Anterior cingulate cortex (tissue), 58 donors: ENCODE measurements at regions not wholly inside any gene's neighbourhood (a gene's known extent, or its start where the extent isn't known, plus 50 kb on each side); places are given as distances from the start of the nearest gene placed in this dataset.

Source experiments
- DNase-seq, 58 donors: peaks; one replicate each; lab custom pipeline; 2025; lab: John Stamatoyannopoulos, UW

DNA sequence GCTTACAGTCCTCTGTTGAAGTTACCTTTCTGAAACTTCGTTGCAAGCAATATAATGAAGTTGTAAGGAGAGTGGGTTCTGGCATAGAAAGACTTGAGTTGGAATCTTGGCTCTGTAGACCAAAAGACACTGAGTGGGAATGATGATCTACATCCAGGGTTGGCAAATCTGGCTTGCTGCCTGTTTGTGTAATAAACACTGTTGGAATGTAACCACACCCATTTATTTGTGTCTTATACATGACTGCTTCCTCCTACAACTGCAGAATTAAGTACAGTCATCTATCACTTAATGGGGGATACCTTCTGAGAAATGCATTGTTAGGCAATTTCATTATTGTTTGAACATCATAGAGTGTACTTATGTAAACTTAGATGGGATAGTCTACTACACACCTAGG is 178.4 kb upstream of the SUCLG2 start:
- DNase-seq: no peak

DNA sequence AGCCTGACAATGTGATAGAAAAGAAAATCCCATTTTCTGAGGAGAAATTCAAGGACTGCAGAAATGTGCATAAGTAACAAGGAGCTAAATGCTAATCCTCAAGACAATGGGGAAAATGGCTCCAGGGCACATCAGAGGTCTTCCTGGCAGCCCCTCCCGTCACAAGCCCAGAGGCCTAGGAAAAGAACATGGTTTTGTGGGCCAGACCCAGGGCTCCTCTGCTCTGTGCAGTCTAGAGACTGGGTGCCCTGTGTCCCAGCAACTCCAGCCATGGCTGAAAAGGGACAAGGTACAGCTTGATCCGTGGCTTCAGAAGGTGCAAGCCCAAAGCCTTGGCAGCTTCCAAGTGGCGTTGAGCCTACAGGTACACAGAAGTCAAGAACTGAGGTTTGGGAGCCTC is 176.8 kb upstream of the SUCLG2 start:
- DNase-seq: no peak

- DNase-seq: no peak
These were observed 174.1 kb upstream of the SUCLG2 start for GRCh38 chr3:67828486-67829010.

DNA sequence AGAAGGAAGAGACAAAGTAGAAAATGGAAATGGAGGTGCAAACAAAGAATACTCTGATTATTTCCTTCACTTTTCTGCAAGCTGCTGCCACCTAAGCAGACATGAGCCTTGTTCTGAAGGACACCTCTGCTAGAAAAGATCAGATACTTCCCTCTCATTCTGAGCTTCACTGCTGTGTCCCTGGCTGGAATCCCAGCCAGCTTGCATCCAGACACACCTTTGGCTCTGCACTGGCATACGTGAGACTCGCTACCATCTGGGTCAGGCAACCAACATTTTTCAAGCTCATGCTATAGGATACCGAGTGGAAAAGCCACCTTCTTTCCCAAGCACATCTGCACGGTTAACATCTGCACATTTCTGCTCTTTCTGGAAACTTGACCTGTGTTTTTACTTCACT is 166.7 kb upstream of the SUCLG2 start:
- DNase-seq: no peak

DNA sequence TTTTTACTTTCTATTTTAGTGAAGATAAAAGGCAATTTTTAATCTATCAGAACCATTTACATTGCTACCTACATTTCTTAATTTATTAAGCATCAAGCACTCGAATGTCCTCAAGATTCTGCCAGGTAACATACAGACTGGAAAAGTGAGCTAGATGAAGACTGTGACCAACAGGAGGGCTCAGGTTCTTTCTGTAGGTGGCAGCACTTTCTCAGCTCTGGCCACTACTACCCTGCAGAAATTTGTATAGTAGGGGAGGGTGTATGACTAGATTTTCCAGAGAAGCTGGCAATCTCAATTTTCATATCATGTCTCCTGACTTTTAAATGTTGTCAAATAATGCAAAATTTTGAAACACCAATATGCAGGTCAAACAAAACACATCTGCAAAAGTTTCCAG is 165.0 kb upstream of the SUCLG2 start:
- DNase-seq: peak in 1 of 58 donors; percentile 1

DNA sequence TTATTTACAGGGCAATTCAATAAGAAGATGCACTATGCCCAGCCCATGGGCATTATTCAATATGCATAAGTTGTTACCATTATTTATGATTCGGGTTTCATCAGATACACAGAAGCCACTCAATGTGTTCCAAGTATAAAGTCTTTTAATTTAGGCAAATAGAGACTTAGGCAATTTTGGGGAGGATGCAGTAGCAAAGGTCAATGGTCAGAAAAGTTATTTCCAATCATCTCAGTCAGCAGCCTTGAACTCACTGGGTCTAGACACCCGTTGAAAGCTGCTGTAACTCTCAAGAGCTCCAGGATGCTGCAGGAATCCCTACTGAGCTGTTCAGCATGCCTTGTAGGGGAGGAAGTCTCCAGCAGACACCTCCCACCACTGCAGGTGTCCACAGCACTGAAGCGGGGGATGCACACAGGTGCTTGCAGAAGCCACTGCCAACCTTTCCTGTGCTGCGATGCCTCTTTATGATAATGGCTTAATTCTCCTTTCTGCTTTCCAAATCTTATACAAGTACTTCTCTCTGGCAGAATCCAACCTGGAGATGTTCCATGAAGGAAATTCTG is 155.0 kb upstream of the SUCLG2 start:
- no peak for DNase-seq

GRCh38 chr3:67808906-67809305 is 154.5 kb upstream of the SUCLG2 start:
- peak in 1 of 58 donors; percentile 2 for DNase-seq

DNA sequence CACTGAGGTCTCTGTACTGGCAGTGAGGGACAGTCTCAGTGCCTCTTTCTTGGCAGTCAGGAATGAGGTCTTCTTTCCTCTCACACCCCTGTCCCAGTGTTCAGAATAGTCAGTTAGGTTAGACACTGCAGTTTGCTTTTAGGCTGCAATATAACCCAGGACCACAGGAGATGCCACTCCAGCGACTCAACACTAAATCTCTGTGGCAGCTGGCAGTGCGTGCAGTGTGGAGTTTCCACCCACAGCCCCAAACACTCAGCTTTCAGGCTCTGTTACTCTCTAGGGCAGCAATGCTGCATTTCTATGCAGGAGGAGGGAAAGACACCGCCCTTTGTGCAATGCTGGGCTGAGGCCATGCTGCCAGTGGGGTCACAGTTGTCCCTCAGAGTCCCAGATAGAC is 150.2 kb upstream of the SUCLG2 start:
- DNase-seq: no peak

DNA sequence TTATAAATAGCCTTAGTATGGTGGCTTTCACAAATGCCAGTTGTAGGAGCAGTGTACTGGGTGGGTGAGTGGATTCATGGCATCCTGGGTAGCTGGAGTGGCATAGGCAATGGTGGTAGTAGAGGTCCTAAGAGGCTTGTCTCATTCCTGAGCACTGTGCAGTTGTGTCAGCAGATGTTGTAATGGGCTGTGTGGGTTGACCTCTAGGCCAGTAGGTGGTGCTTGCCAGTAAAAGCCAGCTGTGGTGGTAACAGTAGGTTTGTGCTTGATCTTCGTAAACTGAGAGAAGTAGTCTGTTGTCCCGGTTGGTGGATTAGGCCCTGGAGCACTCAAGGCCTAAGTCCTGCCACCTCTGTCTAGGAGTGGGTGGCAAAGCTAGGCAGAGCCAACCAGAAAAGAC is 149.7 kb upstream of the SUCLG2 start:
- DNase-seq: no peak

GRCh38 chr3:67798412-67798811 is 144.0 kb upstream of the SUCLG2 start:
- DNase-seq: no peak

GRCh38 chr3:67791620-67792019 is 137.2 kb upstream of the SUCLG2 start:
- no peak for DNase-seq

DNA sequence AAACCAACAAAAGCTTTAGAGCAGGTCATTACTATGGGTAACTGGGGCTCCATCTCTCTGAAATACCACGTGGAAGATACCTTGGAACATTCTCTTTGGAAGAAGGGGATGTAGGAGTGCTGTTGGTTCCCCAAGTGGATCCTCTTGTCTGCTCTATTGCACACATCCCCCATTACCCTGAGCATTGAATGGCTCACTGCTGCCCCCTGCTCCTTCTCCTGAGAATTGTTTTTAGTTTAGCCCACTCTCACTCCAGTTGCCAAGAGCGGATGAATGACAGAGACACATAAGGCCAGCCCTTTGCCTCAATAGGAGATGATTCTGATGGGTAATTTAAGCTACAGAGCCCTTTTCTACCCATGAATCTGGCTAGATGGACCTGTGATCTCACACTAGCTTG is 135.6 kb upstream of the SUCLG2 start:
- peak in 12 of 58 donors; percentile 0 to 26 (median 2) for DNase-seq

GRCh38 chr3:67788396-67788795 is 134.0 kb upstream of the SUCLG2 start:
- DNase-seq: no peak

- DNase-seq: no peak
These were observed 129.2 kb upstream of the SUCLG2 start for GRCh38 chr3:67783281-67784250.

DNA sequence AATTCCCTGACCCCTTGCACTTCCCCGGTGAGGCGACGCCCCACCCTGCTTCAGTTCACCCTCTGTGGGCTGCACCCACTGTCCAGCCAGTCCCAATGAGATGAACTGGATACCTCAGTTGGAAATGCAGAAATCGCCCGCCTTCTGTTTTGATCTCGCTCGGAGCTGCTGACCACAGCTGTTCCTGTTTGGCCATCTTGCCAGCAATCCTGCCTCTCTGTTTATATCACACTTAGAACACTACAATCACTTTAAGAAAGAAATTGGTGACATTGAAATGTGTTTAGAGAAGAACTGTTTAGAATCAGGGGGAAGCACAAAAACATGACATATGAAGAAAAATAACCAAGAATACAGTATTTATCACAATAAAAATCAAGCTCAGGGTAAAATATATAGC is 127.5 kb upstream of the SUCLG2 start:
- DNase-seq: no peak

GRCh38 chr3:67781218-67781617 is 126.8 kb upstream of the SUCLG2 start:
- DNase-seq: no peak

GRCh38 chr3:67774676-67775075 is 120.3 kb upstream of the SUCLG2 start:
- DNase-seq: no peak

- no peak for DNase-seq
These were observed 111.2 kb upstream of the SUCLG2 start for GRCh38 chr3:67765575-67765974.

DNA sequence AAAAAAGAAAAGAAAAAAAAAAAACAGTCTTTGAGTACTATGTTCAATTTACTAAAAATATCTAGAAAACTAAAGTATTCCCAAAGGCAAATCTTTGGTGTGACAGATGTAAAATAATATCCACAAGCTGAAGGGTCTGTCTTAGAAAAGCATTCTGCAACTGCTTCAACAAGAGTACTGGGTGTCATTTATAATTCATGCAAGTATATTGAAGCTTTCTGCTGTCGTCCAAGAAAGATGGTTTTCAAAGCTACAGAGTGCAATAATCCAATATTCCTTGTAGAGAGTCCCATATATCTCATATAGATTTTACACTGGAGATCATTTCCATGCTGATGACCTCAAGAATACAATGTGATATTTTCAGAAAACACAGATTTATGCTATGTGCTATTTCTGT is 90.9 kb upstream of the SUCLG2 start:
- no peak for DNase-seq

DNA sequence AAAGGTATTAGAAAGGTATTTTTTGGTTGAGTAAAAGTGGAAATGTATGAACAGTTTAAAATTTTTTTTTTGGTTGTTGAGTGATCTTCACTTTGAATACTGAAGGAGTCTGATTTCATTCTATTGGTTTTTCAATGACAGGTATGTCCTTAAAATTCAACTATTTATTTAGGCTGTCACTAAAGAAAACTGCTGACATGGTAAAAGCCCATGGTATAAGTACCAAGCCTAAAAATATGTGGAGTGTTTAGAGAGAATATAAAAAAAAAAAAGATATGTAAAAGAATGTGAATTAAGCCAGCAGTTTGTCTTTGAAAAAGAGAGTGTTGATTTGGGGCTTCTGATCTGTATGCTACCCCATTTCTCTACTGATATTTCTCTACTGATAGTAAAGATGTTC is 90.3 kb upstream of the SUCLG2 start:
- DNase-seq: no peak

- DNase-seq: no peak
These were observed 85.4 kb upstream of the SUCLG2 start for GRCh38 chr3:67739851-67740250.
